ENCODE measurements at regions not wholly inside any gene's neighbourhood (a gene's known extent, or its start where the extent isn't known, plus 50 kb on each side); places are given as distances from the start of the nearest gene placed in this dataset.

DNA sequence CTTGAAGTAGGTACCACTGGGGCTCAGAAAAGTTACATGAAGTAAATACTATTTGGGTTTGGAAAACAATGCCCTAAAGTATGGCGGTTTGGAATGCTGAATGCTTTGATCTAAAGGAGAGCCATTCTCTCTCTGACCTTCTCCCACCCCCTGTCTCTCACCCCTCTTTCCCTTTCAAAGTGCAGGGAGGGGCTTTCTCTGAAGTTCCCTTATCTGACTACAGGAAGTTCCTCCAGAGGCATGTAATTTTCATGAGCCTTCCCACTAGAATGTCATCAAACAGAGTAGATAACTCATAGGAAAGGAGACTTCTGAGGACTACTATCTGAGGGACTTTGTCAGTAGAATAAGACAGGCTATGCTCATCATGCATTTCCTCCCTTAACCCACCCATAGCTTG, 216.7 kb upstream of the PCSK2 start:
- no peak overlapping the region for H3K27ac ChIP-seq (ENCODE audit: control insufficient read depth, insufficient read depth)
- no peaks in the 10 kb centered on the region for H3K4me1 ChIP-seq (ENCODE audit: control insufficient read depth, insufficient read depth, low read length)
- CTCF ChIA-PET = interaction anchor here (0.6 kb wide), 1 partner anchor 7 kb away, joined by 3 read pairs; no protein-coding TSS in a partner anchor
- TF ChIP-seq STAT3 (IDR thresholded peaks at IDR 0.05; ENCODE audit: low read depth, low read length) = no peak
- FAIRE-seq (no peak), DNase-seq (ENCODE audit: low read depth, low spot score) (no peak), ATAC-seq (no peak)
- RAD21 ChIA-PET (ENCODE audit: unreplicated experiment) = no interaction called here
- no peaks in the 10 kb centered on the region for H3K36me3 ChIP-seq (ENCODE audit: control insufficient read depth in 2 of 2, insufficient read depth in 2 of 2, low read length in 1 of 2)
- POLR2A ChIA-PET = no interaction called here
- no peak overlapping the region for H3K4me3 ChIP-seq
- BruUV-seq (replicated peaks) = no TSS peak
- H3K9ac ChIP-seq (ENCODE audit: control insufficient read depth, insufficient read depth, low read length) = no peak overlapping the region
- no peak overlapping the region for H3K4me2 ChIP-seq (ENCODE audit: control insufficient read depth, insufficient read depth)
- WGBS (ENCODE audit: insufficient coverage, insufficient replicate concordance, low lambda C conversion rate, missing lambda C conversion rate) = 0% methylated on average over 1 of the region's 1 CpG
- H3K27me3 ChIP-seq (replicated peaks in 1 of 2; ENCODE audit: control insufficient read depth in 2 of 2, insufficient read depth in 2 of 2, low read length in 1 of 2) = no peaks in the 10 kb centered on the region
- in situ Hi-C loops (cut with MboI) = no loop called here
- no peaks in the 10 kb centered on the region for H3K79me2 ChIP-seq (ENCODE audit: control insufficient read depth, insufficient read depth, low read length)
- SMC1A ChIA-PET (ENCODE audit: uncharacterized antibody, unreplicated experiment) = interaction anchor here (1.1 kb wide), 1 partner anchor 36 kb away, joined by 3 read pairs; no protein-coding TSS in a partner anchor
- intact Hi-C loops (cut with micrococcal nuclease; ENCODE audit: unreplicated experiment) = no loop called here
- H3K9me3 ChIP-seq (replicated peaks; ENCODE audit: control insufficient read depth, insufficient read depth, low read length) = no peaks in the 10 kb centered on the region
- no peak overlapping the region for H2AFZ ChIP-seq (ENCODE audit: control insufficient read depth, low read depth, low read length)
- H4K20me1 ChIP-seq (ENCODE audit: control insufficient read depth, insufficient read depth) = no peaks in the 10 kb centered on the region

DNA sequence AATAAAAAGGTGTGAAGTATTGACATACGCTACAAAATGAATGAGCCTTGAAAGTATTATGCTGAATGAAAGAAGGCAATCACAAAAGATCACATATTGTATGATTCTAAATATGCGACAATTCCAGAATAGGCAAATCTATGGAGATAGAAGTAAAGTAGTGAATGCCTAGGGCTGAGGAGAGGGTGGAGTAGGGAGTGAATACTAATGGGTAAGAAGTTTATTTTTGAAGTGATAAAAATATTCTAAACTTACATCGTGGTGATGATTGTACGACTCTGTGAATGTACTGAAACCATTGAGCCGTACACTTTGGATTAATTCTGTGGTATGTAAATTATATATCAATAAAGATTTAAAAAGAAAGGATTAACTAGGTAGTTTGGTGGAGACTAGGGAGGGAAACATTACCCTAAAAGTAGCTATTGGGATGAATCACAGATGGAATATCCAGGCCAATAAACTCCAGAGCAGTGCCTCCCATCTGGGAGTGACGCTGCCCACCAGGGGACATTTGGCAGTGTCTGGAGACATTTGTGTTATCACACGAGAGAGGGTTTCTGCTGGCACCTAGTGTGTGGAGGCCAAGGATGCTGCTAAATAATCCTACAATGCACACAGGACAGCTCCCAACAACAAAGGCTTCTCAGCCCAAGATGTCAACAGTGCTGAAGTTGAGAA, 214.2 kb upstream of the PCSK2 start:
- H3K4me3 ChIP-seq = no peak overlapping the region
- POLR2A ChIA-PET = no interaction called here
- H3K27me3 ChIP-seq (replicated peaks in 1 of 2; ENCODE audit: control insufficient read depth in 2 of 2, insufficient read depth in 2 of 2, low read length in 1 of 2) = no peaks in the 10 kb centered on the region
- H3K4me1 ChIP-seq (ENCODE audit: control insufficient read depth, insufficient read depth, low read length) = no peaks in the 10 kb centered on the region
- RAD21 ChIA-PET (ENCODE audit: unreplicated experiment) = no interaction called here
- no TSS peak for BruUV-seq (replicated peaks)
- no peaks in the 10 kb centered on the region for H4K20me1 ChIP-seq (ENCODE audit: control insufficient read depth, insufficient read depth)
- TF ChIP-seq HDAC2 (IDR thresholded peaks at IDR 0.05) = no peak
- no peak for TF ChIP-seq RAD51 (IDR thresholded peaks at IDR 0.05)
- in situ Hi-C loops (cut with MboI) = no loop called here
- no peak overlapping the region for H3K4me2 ChIP-seq (ENCODE audit: control insufficient read depth, insufficient read depth)
- no peaks in the 10 kb centered on the region for H3K79me2 ChIP-seq (ENCODE audit: control insufficient read depth, insufficient read depth, low read length)
- SMC1A ChIA-PET (ENCODE audit: uncharacterized antibody, unreplicated experiment) = no interaction called here
- no peaks in the 10 kb centered on the region for H3K9me3 ChIP-seq (replicated peaks; ENCODE audit: control insufficient read depth, insufficient read depth, low read length)
- no peak overlapping the region for H3K27ac ChIP-seq (ENCODE audit: control insufficient read depth, insufficient read depth)
- ATAC-seq = no peak
- no peaks in the 10 kb centered on the region for H3K36me3 ChIP-seq (ENCODE audit: control insufficient read depth in 2 of 2, insufficient read depth in 2 of 2, low read length in 1 of 2)
- H3K9ac ChIP-seq (ENCODE audit: control insufficient read depth, insufficient read depth, low read length) = no peak overlapping the region
- 30% methylated on average over 7 of the region's 7 CpGs for WGBS (ENCODE audit: insufficient coverage, insufficient replicate concordance, low lambda C conversion rate, missing lambda C conversion rate)
- CTCF ChIA-PET = no interaction called here
- no peak for DNase-seq (ENCODE audit: low read depth, low spot score)
- intact Hi-C loops (cut with micrococcal nuclease; ENCODE audit: unreplicated experiment) = no loop called here
- H2AFZ ChIP-seq (ENCODE audit: control insufficient read depth, low read depth, low read length) = no peak overlapping the region
- FAIRE-seq = no peak
